Left ventricle myocardium inferior (tissue), 1 donor: ENCODE measurements at regions not wholly inside any gene's neighbourhood (a gene's known extent, or its start where the extent isn't known, plus 50 kb on each side); places are given as distances from the start of the nearest gene placed in this dataset.

Experiments used
- DNase-seq: peaks from one replicate; pipeline ENCODE4 v3.0.0-alpha.2; 2020
- H3K27ac ChIP-seq: fragments of 200-600 bp; replicated peaks from 2 replicates; pipeline ENCODE4 v1.8.0; 2021
- H3K27me3 ChIP-seq: fragments of 200-600 bp; 2 replicates; pipeline ENCODE4 v1.8.0; 2021; ENCODE audit warnings: low read depth
- H3K36me3 ChIP-seq: fragments of 200-600 bp; 2 replicates; pipeline ENCODE4 v1.8.0; 2021
- H3K4me1 ChIP-seq: fragments of 200-600 bp; 2 replicates; pipeline ENCODE4 v1.8.0; 2021
- H3K4me3 ChIP-seq: fragments of 200-600 bp; 2 replicates; pipeline ENCODE4 v1.8.0; 2021; ENCODE audit warnings: mild to moderate bottlenecking, moderate library complexity
- H3K9me3 ChIP-seq: fragments of 200-600 bp; replicated peaks from 2 replicates; pipeline ENCODE4 v1.8.0; 2021
- CTCF ChIP-seq: fragments of 200-600 bp; IDR thresholded peaks from 2 replicates; pipeline ENCODE4 v1.8.0; 2021; ENCODE audit warnings: antibody characterized with exemption, mild to moderate bottlenecking, borderline replicate concordance
- intact Hi-C: fragments of 100-400 bp; cut with micrococcal nuclease; formaldehyde crosslinking; loops from one replicate; pipeline ENCODE4 v1.11.0; 2022
- donor health status: DM: no; HTN: yes; CAD: no; lungs with severe emphysema.

GRCh38 chr5:36494028-36494427 lies 112.4 kb upstream of the SLC1A3 start:
- H3K36me3 ChIP-seq, result no peaks in the 10 kb centered on the region
- H3K27me3 ChIP-seq, result peaks cover 3% of the 10 kb centered on the region
- DNase-seq, result no peak
- intact Hi-C loops, result no loop called here
- no peaks in the 10 kb centered on the region for H3K4me1 ChIP-seq
- TF ChIP-seq CTCF, result no peak
- H3K9me3 ChIP-seq, result no peaks in the 10 kb centered on the region
- H3K27ac ChIP-seq, result no peak overlapping the region
- H3K4me3 ChIP-seq, result no peak overlapping the region

DNA sequence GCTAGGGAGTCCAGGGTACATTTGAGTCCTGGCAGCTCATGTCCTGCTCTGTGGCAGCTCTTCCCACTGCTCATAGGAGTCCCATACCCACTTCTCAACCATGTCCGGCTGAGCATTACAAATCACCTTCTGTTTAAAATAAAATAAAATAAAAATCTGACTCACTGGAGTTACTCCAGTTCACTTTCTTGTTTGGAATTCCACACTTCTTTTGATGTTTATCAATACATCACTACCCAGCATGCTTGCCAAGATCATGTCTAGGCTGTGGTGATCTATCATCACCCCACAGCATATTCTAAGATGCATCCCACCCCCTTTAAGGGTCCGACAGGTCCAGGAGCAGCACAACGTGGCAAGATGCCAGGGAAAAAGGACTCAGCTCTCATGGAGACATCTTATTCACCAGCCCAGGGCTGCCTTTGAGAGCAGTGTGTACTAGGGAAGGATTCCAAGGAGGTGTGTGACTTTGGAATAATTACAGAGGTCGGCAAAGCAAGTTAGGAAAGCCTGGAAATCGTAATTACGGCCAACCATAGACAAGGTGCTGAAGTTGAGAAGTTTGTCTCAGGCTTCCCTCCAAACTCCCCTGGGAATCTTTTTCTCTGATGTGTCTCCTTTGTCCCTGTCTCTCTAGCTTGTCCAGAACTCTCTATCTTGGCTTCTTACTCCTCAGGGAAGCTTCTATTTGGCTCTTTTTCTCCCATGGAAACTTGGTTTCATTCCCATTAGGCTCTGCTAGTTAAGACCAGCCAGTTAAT lies 111.4 kb upstream of the SLC1A3 start:
- Histone ChIP-seq H3K36me3 (no peaks in the 10 kb centered on the region), H3K4me3 (no peak overlapping the region), H3K27me3 (peaks cover 3% of the 10 kb centered on the region), H3K4me1 (no peaks in the 10 kb centered on the region), H3K27ac (no peak overlapping the region), H3K9me3 (no peaks in the 10 kb centered on the region)
- intact Hi-C loops, result no loop called here
- TF ChIP-seq CTCF, result no peak
- no peak for DNase-seq

DNA sequence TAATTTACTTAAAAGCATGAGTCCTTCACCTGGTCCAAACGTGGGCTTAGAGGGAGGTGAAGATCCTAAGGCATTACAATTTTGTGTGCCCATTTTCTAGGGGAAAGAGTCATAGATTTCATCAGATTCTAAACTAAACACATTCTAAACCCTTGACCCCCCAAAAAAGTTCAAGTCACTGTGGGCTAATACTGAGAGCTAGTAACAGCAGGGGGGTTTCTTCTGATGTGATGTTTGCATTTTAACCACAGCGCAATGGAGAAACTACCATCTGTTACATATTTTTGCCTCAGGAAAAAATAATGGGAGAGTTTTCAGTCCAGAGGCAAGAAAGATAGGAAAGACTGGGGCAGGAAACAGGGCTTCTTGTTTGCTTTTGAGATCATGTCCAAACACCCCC lies 110.8 kb upstream of the SLC1A3 start:
- intact Hi-C loops, result no loop called here
- no peak for DNase-seq
- Histone ChIP-seq H3K27ac (no peak overlapping the region), H3K36me3 (no peaks in the 10 kb centered on the region), H3K4me1 (no peaks in the 10 kb centered on the region), H3K27me3 (peaks cover 3% of the 10 kb centered on the region), H3K4me3 (no peak overlapping the region), H3K9me3 (no peaks in the 10 kb centered on the region)
- TF ChIP-seq CTCF, result no peak

- Histone ChIP-seq H3K27me3 (peaks cover 3% of the 10 kb centered on the region), H3K27ac (no peak overlapping the region), H3K9me3 (no peaks in the 10 kb centered on the region), H3K36me3 (no peaks in the 10 kb centered on the region), H3K4me3 (no peak overlapping the region), H3K4me1 (no peaks in the 10 kb centered on the region)
- intact Hi-C loops, result no loop called here
- TF ChIP-seq CTCF, result no peak
- no peak for DNase-seq
Measured at GRCh38 chr5:36496471-36496870, 109.9 kb upstream of the SLC1A3 start.

- DNase-seq, result no peak
- Histone ChIP-seq H3K9me3 (no peaks in the 10 kb centered on the region), H3K4me3 (no peak overlapping the region), H3K4me1 (no peaks in the 10 kb centered on the region), H3K27ac (no peak overlapping the region), H3K27me3 (no peaks in the 10 kb centered on the region), H3K36me3 (no peaks in the 10 kb centered on the region)
- intact Hi-C loops, result no loop called here
- TF ChIP-seq CTCF, result no peak
Measured at GRCh38 chr5:36502608-36503007, 103.8 kb upstream of the SLC1A3 start.
